ENCODE measurements at regions not wholly inside any gene's neighbourhood (a gene's known extent, or its start where the extent isn't known, plus 50 kb on each side); places are given as distances from the start of the nearest gene placed in this dataset.

DNA sequence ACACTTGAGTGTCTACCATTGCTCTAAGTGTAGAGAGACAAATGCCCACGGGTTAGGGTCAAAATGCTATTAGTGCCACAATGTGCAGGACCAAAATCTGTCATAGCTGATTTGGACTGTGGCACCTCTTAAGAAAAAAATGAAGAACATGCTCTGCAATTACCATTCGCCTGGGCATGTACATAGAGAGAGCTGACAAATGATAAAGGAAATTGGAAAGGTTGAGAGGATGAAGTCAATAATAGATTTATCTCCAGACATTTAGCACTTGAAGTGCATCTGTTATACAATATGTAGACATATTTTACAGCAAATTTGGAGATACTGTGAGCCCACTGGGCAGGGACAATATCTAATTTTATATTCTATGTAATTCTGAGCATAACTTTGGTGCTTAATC, 804.4 kb downstream of the SATB2 start:
- TF ChIP-seq EZH2 (IDR thresholded peaks at IDR 0.05; ENCODE audit: low read length, unreplicated experiment), result no peak
- no peak for TF ChIP-seq EZH2phosphoT487 (IDR thresholded peaks at IDR 0.05; ENCODE audit: borderline replicate concordance, low read length)
- TF ChIP-seq, protein P1, sequence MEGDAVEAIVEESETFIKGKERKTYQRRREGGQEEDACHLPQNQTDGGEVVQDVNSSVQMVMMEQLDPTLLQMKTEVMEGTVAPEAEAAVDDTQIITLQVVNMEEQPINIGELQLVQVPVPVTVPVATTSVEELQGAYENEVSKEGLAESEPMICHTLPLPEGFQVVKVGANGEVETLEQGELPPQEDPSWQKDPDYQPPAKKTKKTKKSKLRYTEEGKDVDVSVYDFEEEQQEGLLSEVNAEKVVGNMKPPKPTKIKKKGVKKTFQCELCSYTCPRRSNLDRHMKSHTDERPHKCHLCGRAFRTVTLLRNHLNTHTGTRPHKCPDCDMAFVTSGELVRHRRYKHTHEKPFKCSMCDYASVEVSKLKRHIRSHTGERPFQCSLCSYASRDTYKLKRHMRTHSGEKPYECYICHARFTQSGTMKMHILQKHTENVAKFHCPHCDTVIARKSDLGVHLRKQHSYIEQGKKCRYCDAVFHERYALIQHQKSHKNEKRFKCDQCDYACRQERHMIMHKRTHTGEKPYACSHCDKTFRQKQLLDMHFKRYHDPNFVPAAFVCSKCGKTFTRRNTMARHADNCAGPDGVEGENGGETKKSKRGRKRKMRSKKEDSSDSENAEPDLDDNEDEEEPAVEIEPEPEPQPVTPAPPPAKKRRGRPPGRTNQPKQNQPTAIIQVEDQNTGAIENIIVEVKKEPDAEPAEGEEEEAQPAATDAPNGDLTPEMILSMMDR (conservative IDR thresholded peaks at IDR 0.05; ENCODE audit: low read depth, low read length), result no peak

All from PC-3 (cell line).